HG03439 (cell line): ENCODE measurements at regions not wholly inside any gene's neighbourhood (a gene's known extent, or its start where the extent isn't known, plus 50 kb on each side); places are given as distances from the start of the nearest gene placed in this dataset.
"Not testable (repeated sequence)": the region's sequence is repeated elsewhere in the genome, so short reads cannot be mapped to it uniquely, and the experiment has no call there.

Experiments used
- ATAC-seq: cut with Tn5 transposase; IDR thresholded peaks from one replicate; pipeline ENCODE4 v1.9.1; 2021; ENCODE audit warnings: mild to moderate bottlenecking, moderate library complexity; ENCODE audit not compliant: unreplicated experiment

GRCh38 chr20:22942742-22943141 is 92.4 kb upstream of the SSTR4 start:
- no peak for ATAC-seq

- no peak for ATAC-seq
Observed at GRCh38 chr20:22944062-22944461, 91.0 kb upstream of the SSTR4 start.

GRCh38 chr20:22944936-22945335 is 90.2 kb upstream of the SSTR4 start:
- ATAC-seq: no peak

GRCh38 chr20:22946596-22946995 is 88.5 kb upstream of the SSTR4 start:
- no peak for ATAC-seq

- no peak for ATAC-seq
Observed at GRCh38 chr20:22949331-22950109, 85.6 kb upstream of the SSTR4 start.

- no peak for ATAC-seq
Observed at GRCh38 chr20:22951966-22952365, 83.1 kb upstream of the SSTR4 start.

GRCh38 chr20:22954661-22955060 is 80.5 kb upstream of the SSTR4 start:
- ATAC-seq: no peak

- ATAC-seq: no peak
Observed at GRCh38 chr20:22958390-22958789, 76.7 kb upstream of the SSTR4 start.

- no peak for ATAC-seq
Observed at GRCh38 chr20:22962567-22963439, 72.3 kb upstream of the SSTR4 start.

- ATAC-seq: no peak
Observed at GRCh38 chr20:22963581-22963980, 71.5 kb upstream of the SSTR4 start.

- ATAC-seq: no peak
Observed at GRCh38 chr20:22966787-22967464, 68.2 kb upstream of the SSTR4 start.

- not testable (repeated sequence) for ATAC-seq
Observed at GRCh38 chr20:22967706-22968105, 67.4 kb upstream of the SSTR4 start.

- ATAC-seq: not testable (repeated sequence)
Observed at GRCh38 chr20:22969031-22969430, 66.1 kb upstream of the SSTR4 start.

- ATAC-seq: not testable (repeated sequence)
Observed at GRCh38 chr20:22971077-22971476, 64.0 kb upstream of the SSTR4 start.

GRCh38 chr20:22974354-22974753 is 60.8 kb upstream of the SSTR4 start:
- no peak for ATAC-seq

GRCh38 chr20:22977047-22977785 is 57.9 kb upstream of the SSTR4 start:
- ATAC-seq: no peak

- no peak for ATAC-seq
Observed at GRCh38 chr20:22984008-22984407, 51.1 kb upstream of the SSTR4 start.

GRCh38 chr20:22984606-22985005 is 50.5 kb upstream of the SSTR4 start:
- ATAC-seq: no peak

GRCh38 chr20:22985239-22985778 is 49.8 kb upstream of the SSTR4 start:
- no peak for ATAC-seq
